HG02870 (cell line): ENCODE measurements at regions not wholly inside any gene's neighbourhood (a gene's known extent, or its start where the extent isn't known, plus 50 kb on each side); places are given as distances from the start of the nearest gene placed in this dataset.

ENCODE experiments used
- ATAC-seq: cut with Tn5 transposase; IDR thresholded peaks from one replicate; pipeline ENCODE4 v1.9.1; 2021; ENCODE audit warnings: mild to moderate bottlenecking, moderate library complexity; ENCODE audit not compliant: unreplicated experiment

GRCh38 chr20:40416274-40416673, 272.8 kb downstream of the MAFB start:
- no peak for ATAC-seq

- ATAC-seq: no peak
Observed at GRCh38 chr20:40414843-40415615, 274.0 kb downstream of the MAFB start.

- no peak for ATAC-seq
Observed at GRCh38 chr20:40410028-40410427, 279.0 kb downstream of the MAFB start.

GRCh38 chr20:40397467-40397866, 291.6 kb downstream of the MAFB start:
- ATAC-seq: no peak

GRCh38 chr20:40393197-40394079, 295.6 kb downstream of the MAFB start:
- ATAC-seq: no peak

- ATAC-seq: no peak
Observed at GRCh38 chr20:40390654-40391053, 298.4 kb downstream of the MAFB start.

GRCh38 chr20:40370800-40371199, 318.2 kb downstream of the MAFB start:
- ATAC-seq: no peak

- no peak for ATAC-seq
Observed at GRCh38 chr20:40368876-40369275, 320.2 kb downstream of the MAFB start.

- ATAC-seq: no peak
Observed at GRCh38 chr20:40361916-40362315, 327.1 kb downstream of the MAFB start.

GRCh38 chr20:40359131-40359912, 329.7 kb downstream of the MAFB start:
- ATAC-seq: no peak

- no peak for ATAC-seq
Observed at GRCh38 chr20:40354880-40355279, 334.2 kb downstream of the MAFB start.

GRCh38 chr20:40343390-40343789, 345.6 kb downstream of the MAFB start:
- ATAC-seq: no peak

- no peak for ATAC-seq
Observed at GRCh38 chr20:40341561-40341960, 347.5 kb downstream of the MAFB start.

GRCh38 chr20:40339661-40340449, 349.2 kb downstream of the MAFB start:
- no peak for ATAC-seq

- ATAC-seq: no peak
Observed at GRCh38 chr20:40336533-40336932, 352.5 kb downstream of the MAFB start.

GRCh38 chr20:40335901-40336351, 353.1 kb downstream of the MAFB start:
- ATAC-seq: no peak

GRCh38 chr20:40335437-40335836, 353.6 kb downstream of the MAFB start:
- ATAC-seq: no peak

GRCh38 chr20:40333591-40333990, 355.4 kb downstream of the MAFB start:
- ATAC-seq: no peak

- no peak for ATAC-seq
Observed at GRCh38 chr20:40331807-40332560, 357.1 kb downstream of the MAFB start.

- ATAC-seq: no peak
Observed at GRCh38 chr20:40331249-40331648, 357.8 kb downstream of the MAFB start.
